H1 (cell line): ENCODE measurements at regions not wholly inside any gene's neighbourhood (a gene's known extent, or its start where the extent isn't known, plus 50 kb on each side); places are given as distances from the start of the nearest gene placed in this dataset.

ENCODE experiments used
- CTCF ChIA-PET: fragments of 300-600 bp; sonication (Branson Sonifier 250); formaldehyde crosslinking; loops from one replicate; lab custom pipeline; 2021; ENCODE audit not compliant: partially characterized antibody; lab: Charles Lee
- POLR2A ChIA-PET: fragments of 300-600 bp; sonication (Branson Sonifier 250); formaldehyde crosslinking; loops from one replicate; lab custom pipeline; 2021; ENCODE audit warnings: inconsistent platforms; ENCODE audit not compliant: partially characterized antibody; lab: Charles Lee
- DNase-seq, 2 experiments: peaks; one replicate each; pipeline versions ENCODE4 v3.0.0 to v3.0.0-alpha.2; 2010 to 2022; ENCODE audit warnings: low spot score in 2 of 2, low read depth in 1 of 2, mixed read lengths in 1 of 2
- FAIRE-seq: peaks from 2 replicates; lab custom pipeline; 2011; peaks lifted over from hg19 to GRCh38; lab: Jason Lieb, UNC
- H2AFZ ChIP-seq: 2 replicates; pipeline ENCODE4 v1.8.1; 2012; ENCODE audit warnings: low read length, inconsistent platforms
- H2AK5ac ChIP-seq: 2 replicates; pipeline ENCODE4 v1.6.1; 2013; ENCODE audit warnings: low read depth, low read length
- H2BK120ac ChIP-seq: replicated peaks from 2 replicates; pipeline ENCODE3; 2013; ENCODE audit warnings: low read depth, low read length, inconsistent platforms
- H2BK12ac ChIP-seq: 2 replicates; pipeline ENCODE4 v1.6.1; 2013; ENCODE audit warnings: low read depth, low read length
- H2BK15ac ChIP-seq: 2 replicates; pipeline ENCODE4 v1.6.1; 2013; ENCODE audit warnings: low read length
- H2BK20ac ChIP-seq: 2 replicates; pipeline ENCODE4 v1.6.1; 2013; ENCODE audit warnings: low read length
- H2BK5ac ChIP-seq: 2 replicates; pipeline ENCODE4 v1.6.1; 2013; ENCODE audit warnings: low read depth, low read length
- H3K14ac ChIP-seq: 2 replicates; pipeline ENCODE4 v1.6.1; 2013; ENCODE audit warnings: inconsistent platforms; ENCODE audit not compliant: insufficient read length
- H3K18ac ChIP-seq: 2 replicates; pipeline ENCODE4 v1.6.1; 2013; ENCODE audit warnings: low read length; ENCODE audit errors: extremely low read depth
- H3K23ac ChIP-seq: 2 replicates; pipeline ENCODE4 v1.6.1; 2013; ENCODE audit warnings: inconsistent platforms; ENCODE audit not compliant: insufficient read length
- H3K23me2 ChIP-seq: 2 replicates; pipeline ENCODE4 v1.6.1; 2013; ENCODE audit warnings: low read depth, low read length
- H3K27ac ChIP-seq: 2 replicates; pipeline ENCODE4 v1.6.1; 2011; ENCODE audit warnings: low read depth, low read length, inconsistent platforms
- H3K27me3 ChIP-seq, 4 experiments: replicated peaks in 1 of 4; 1 replicate in 1 of 4; 2 replicates in 3 of 4; pipeline versions ENCODE4 v1.6.1 to v1.8.1; 2011 to 2013; ENCODE audit warnings: low read length in 3 of 4, mild to moderate bottlenecking in 3 of 4, inconsistent platforms in 2 of 4, mixed read lengths in 2 of 4, moderate library complexity in 1 of 4; ENCODE audit not compliant: control insufficient read depth in 3 of 4, insufficient read depth in 3 of 4; ENCODE audit errors: extremely low read depth in 1 of 4
- H3K36me3 ChIP-seq, 4 experiments: 2 replicates each; pipeline versions ENCODE4 v1.6.1 to v1.8.1; 2011 to 2013; ENCODE audit warnings: mild to moderate bottlenecking in 4 of 4, low read length in 3 of 4, moderate library complexity in 2 of 4, control low read depth in 1 of 4, inconsistent platforms in 1 of 4; ENCODE audit not compliant: insufficient read depth in 4 of 4, control insufficient read depth in 2 of 4
- H3K4ac ChIP-seq: replicated peaks from 2 replicates; pipeline ENCODE3; 2013; ENCODE audit warnings: low read length, low read depth, mixed read lengths, inconsistent platforms; ENCODE audit not compliant: insufficient read length
- H3K4me1 ChIP-seq, 4 experiments: replicated peaks in 1 of 4; 1 replicate in 1 of 4; 2 replicates in 3 of 4; pipeline versions ENCODE4 v1.6.1 to v1.8.1; 2011 to 2013; ENCODE audit warnings: low read length in 3 of 4, inconsistent platforms in 2 of 4, mixed read lengths in 1 of 4; ENCODE audit not compliant: insufficient read depth in 4 of 4, control insufficient read depth in 3 of 4
- H3K4me2 ChIP-seq, 2 experiments: 2 replicates each; pipeline versions ENCODE4 v1.6.1 to v1.8.1; 2011 to 2013; ENCODE audit warnings: low read depth in 2 of 2, low read length in 2 of 2, control low read depth in 1 of 2, inconsistent platforms in 1 of 2, mild to moderate bottlenecking in 1 of 2; ENCODE audit not compliant: insufficient read depth in 1 of 2
- H3K4me3 ChIP-seq, 4 experiments: fragments of 200-600, 300-600 bp in 1 of 4; sonication (generic), shearing (Covaris generic), sonication (Bioruptor Twin) in 1 of 4; 2 replicates each; pipeline versions ENCODE4 v1.5.1 to v1.8.1; 2011 to 2016; ENCODE audit warnings: low read length in 4 of 4, low read depth in 3 of 4, control low read depth in 2 of 4, inconsistent platforms in 2 of 4, mild to moderate bottlenecking in 2 of 4, mixed read lengths in 1 of 4, moderate library complexity in 1 of 4; ENCODE audit not compliant: insufficient read depth in 2 of 4; ENCODE audit errors: extremely low read depth in 1 of 4
- H3K56ac ChIP-seq: replicated peaks from 2 replicates; pipeline ENCODE3; 2013; ENCODE audit warnings: low read depth, mild to moderate bottlenecking, mixed read lengths, low read length, inconsistent platforms; ENCODE audit not compliant: insufficient read length
- H3K79me1 ChIP-seq: 2 replicates; pipeline ENCODE4 v1.6.1; 2013; ENCODE audit warnings: low read depth, low read length, control low read depth
- H3K79me2 ChIP-seq, 2 experiments: 2 replicates each; pipeline versions ENCODE4 v1.6.1 to v1.8.1; 2012 to 2013; ENCODE audit warnings: low read length in 2 of 2, mild to moderate bottlenecking in 2 of 2, inconsistent platforms in 1 of 2; ENCODE audit not compliant: insufficient read depth in 2 of 2, control insufficient read depth in 1 of 2
- H3K9ac ChIP-seq, 4 experiments: replicated peaks in 1 of 4; 1 replicate in 1 of 4; 2 replicates in 3 of 4; pipeline versions ENCODE4 v1.6.1 to v1.8.1; 2011 to 2013; ENCODE audit warnings: low read depth in 3 of 4, low read length in 3 of 4, control low read depth in 2 of 4, mild to moderate bottlenecking in 2 of 4, moderate library complexity in 2 of 4, inconsistent platforms in 1 of 4; ENCODE audit errors: extremely low read depth in 1 of 4
- H3K9me3 ChIP-seq, 2 experiments: 2 replicates each; pipeline versions ENCODE4 v1.6.1 to v1.8.1; 2012 to 2013; ENCODE audit warnings: mild to moderate bottlenecking in 2 of 2, moderate library complexity in 2 of 2, control low read depth in 1 of 2, inconsistent platforms in 1 of 2, low read depth in 1 of 2, low read length in 1 of 2, mixed read lengths in 1 of 2; ENCODE audit not compliant: insufficient read depth in 2 of 2
- H4K20me1 ChIP-seq, 2 experiments: replicated peaks in 1 of 2; 2 replicates each; pipeline versions ENCODE3 to v1.8.1; 2011 to 2013; ENCODE audit warnings: inconsistent platforms in 2 of 2, low read length in 2 of 2, mild to moderate bottlenecking in 1 of 2; ENCODE audit not compliant: insufficient read depth in 2 of 2, control insufficient read depth in 1 of 2
- H4K5ac ChIP-seq: 2 replicates; pipeline ENCODE4 v1.6.1; 2013; ENCODE audit warnings: low read length, low read depth, mixed read lengths, inconsistent platforms; ENCODE audit not compliant: insufficient read length
- H4K8ac ChIP-seq: 2 replicates; pipeline ENCODE4 v1.8.0; 2013; ENCODE audit warnings: mild to moderate bottlenecking, moderate library complexity, low read length, inconsistent platforms; ENCODE audit not compliant: insufficient read depth; ENCODE audit errors: extremely low read depth
- H4K91ac ChIP-seq: replicated peaks from 2 replicates; pipeline ENCODE3; 2013; ENCODE audit warnings: low read length, mixed read lengths, inconsistent platforms; ENCODE audit not compliant: insufficient read length
- BRCA1 ChIP-seq: IDR thresholded peaks from 2 replicates; pipeline ENCODE4 v1.6.1; 2012; ENCODE audit warnings: low read depth, low read length, improper control_type of control experiment
- CEBPB ChIP-seq: IDR thresholded peaks from 2 replicates; pipeline ENCODE4 v1.6.1; 2012; ENCODE audit warnings: low read depth, low read length
- HDAC6 ChIP-seq: IDR thresholded peaks from one replicate; pipeline ENCODE4 v1.7.1; 2012; ENCODE audit warnings: low read depth, mild to moderate bottlenecking, inconsistent platforms, low read length, moderate library complexity
- TAF7 ChIP-seq: optimal IDR thresholded peaks from 2 replicates; pipeline ENCODE3; 2011; ENCODE audit warnings: low read depth, mild to moderate bottlenecking, inconsistent platforms, low read length, moderate library complexity, borderline replicate concordance
- WGBS, 2 experiments: shearing (Covaris generic) in 1 of 2; methylation state at CpG; one replicate each; pipeline versions ENCODE4 v1.1.6 to v1.1.7; 2013 to 2015; ENCODE audit warnings: low lambda C conversion rate in 2 of 2, mixed read lengths in 2 of 2, inconsistent platforms in 1 of 2, low coverage in 1 of 2, missing lambda C conversion rate in 1 of 2; ENCODE audit not compliant: insufficient replicate concordance in 2 of 2, insufficient coverage in 1 of 2, insufficient read length in 1 of 2; ENCODE audit errors: extremely low coverage in 1 of 2, missing lambda C conversion rate in 1 of 2; 5-methylcytosine and 5-hydroxymethylcytosine counted together

DNA sequence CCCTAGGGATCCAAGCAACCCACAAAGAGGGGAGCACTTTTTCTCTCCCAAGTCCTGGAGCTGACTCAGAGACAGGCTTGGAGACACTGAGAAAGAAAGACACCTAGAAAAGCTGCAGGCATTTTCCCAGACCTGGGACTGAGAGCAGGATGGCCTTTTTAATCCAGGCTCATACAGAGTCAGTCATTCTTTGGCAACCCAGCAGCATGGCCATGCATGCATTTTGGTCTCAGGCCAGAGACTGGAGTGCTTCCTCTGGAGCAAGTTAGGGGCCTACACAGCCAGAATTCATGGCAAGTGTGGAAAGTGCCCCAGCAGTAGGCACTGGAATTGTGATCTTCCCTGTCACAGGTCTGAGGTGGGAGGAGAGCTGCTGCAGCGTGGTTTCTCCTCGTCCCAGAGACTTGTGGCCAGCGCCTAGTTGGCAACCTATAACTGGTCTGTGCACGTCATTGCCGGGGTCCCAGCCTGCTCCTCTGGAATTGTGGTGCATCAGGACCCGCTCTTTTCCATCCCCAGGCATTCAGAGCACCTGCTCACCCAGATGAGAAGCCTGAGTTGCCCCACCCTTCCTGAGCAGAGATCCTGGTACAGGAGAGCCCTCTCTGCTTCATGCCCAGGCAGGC lies 231.9 kb upstream of the RAB6C start:
- CTCF ChIA-PET = interaction anchor here (0.9 to 2.4 kb wide), 17 partner anchors 8 to 790 kb away, joined by 3 to 18 read pairs (median 4); no protein-coding TSS in a partner anchor
- FAIRE-seq = no peak
- WGBS, 2 experiments = 95% methylated on average over 6 of the region's 6 CpGs; no CpG with 5 or more reads in 1 of the 2 experiments

More for the DNA sequence above, 231.9 kb upstream of the RAB6C start:
- H2BK15ac ChIP-seq = no peak overlapping the region
- H3K14ac ChIP-seq = no peak overlapping the region
- DNase-seq = no peak
- H2AFZ ChIP-seq = 0 out of 2 replicates have a peak overlapping the region, but pooled peaks have one; percentile 27
- no peak overlapping the region for H3K23ac ChIP-seq
- H2BK20ac ChIP-seq = no peak overlapping the region
- H3K36me3 ChIP-seq = no peaks in the 10 kb centered on the region
- no peaks in the 10 kb centered on the region for H3K79me1 ChIP-seq
- H4K5ac ChIP-seq = no peak overlapping the region
- no peak overlapping the region for H3K4me2 ChIP-seq
- no peaks in the 10 kb centered on the region for H3K27me3 ChIP-seq
- no peak overlapping the region for H2BK5ac ChIP-seq
- no peak overlapping the region for H2BK12ac ChIP-seq
- no peak overlapping the region for H3K27ac ChIP-seq
- H4K91ac ChIP-seq = no peak overlapping the region
- H3K79me2 ChIP-seq = no peaks in the 10 kb centered on the region
- H4K8ac ChIP-seq = no peak overlapping the region
- H3K9me3 ChIP-seq = no peaks in the 10 kb centered on the region
- H3K9ac ChIP-seq = no peak overlapping the region
- no peak overlapping the region for H3K4me3 ChIP-seq
- peaks cover 0 to 2% (median 0%) of the 10 kb centered on the region in 4 experiments; a peak in 1 of 7 replicates for H3K4me1 ChIP-seq
- POLR2A ChIA-PET = no interaction called here
- H2BK120ac ChIP-seq = no peak overlapping the region
- no peak overlapping the region for H3K56ac ChIP-seq
- no peaks in the 10 kb centered on the region for H4K20me1 ChIP-seq
- H3K18ac ChIP-seq = no peak overlapping the region
- TF ChIP-seq HDAC6 (no peak), CEBPB (no peak), TAF7 (no peak), BRCA1 (no peak)
- TF ChIP-seq, all 59 proteins: peak for 0
- Histone ChIP-seq H3K23me2 (no peaks in the 10 kb centered on the region), H2AK5ac (no peak overlapping the region), H3K4ac (no peak overlapping the region)
